ENCODE measurements at regions not wholly inside any gene's neighbourhood (a gene's known extent, or its start where the extent isn't known, plus 50 kb on each side); places are given as distances from the start of the nearest gene placed in this dataset.
"Not testable (repeated sequence)": the region's sequence is repeated elsewhere in the genome, so short reads cannot be mapped to it uniquely, and the experiment has no call there.

DNA sequence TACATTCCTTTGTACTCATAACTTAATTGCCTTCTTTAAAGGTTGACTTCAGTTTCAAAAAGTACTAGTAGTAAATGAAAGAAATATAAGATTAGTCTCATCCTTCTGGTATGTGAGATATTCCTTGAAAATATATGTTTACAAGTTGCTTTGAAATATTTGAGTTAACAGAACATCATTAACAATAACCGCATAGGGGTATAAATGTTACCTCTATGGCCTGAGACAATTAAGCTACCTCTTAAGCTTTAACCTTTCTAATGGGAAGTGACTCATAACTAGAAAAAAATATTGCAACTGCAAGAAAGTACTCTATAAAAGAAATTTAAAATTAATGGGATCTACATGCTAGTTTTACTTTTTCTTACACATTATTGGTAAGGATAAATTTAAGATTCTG is 399.0 kb downstream of the CDH10 start:
- no peaks in the 10 kb centered on the region for H3K27me3 ChIP-seq
- no peak for TF ChIP-seq POLR2A (IDR thresholded peaks at IDR 0.05)
- TF ChIP-seq, protein P1, sequence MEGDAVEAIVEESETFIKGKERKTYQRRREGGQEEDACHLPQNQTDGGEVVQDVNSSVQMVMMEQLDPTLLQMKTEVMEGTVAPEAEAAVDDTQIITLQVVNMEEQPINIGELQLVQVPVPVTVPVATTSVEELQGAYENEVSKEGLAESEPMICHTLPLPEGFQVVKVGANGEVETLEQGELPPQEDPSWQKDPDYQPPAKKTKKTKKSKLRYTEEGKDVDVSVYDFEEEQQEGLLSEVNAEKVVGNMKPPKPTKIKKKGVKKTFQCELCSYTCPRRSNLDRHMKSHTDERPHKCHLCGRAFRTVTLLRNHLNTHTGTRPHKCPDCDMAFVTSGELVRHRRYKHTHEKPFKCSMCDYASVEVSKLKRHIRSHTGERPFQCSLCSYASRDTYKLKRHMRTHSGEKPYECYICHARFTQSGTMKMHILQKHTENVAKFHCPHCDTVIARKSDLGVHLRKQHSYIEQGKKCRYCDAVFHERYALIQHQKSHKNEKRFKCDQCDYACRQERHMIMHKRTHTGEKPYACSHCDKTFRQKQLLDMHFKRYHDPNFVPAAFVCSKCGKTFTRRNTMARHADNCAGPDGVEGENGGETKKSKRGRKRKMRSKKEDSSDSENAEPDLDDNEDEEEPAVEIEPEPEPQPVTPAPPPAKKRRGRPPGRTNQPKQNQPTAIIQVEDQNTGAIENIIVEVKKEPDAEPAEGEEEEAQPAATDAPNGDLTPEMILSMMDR (IDR thresholded peaks at IDR 0.05), result no peak
- H3K27ac ChIP-seq, result no peak overlapping the region
- DNase-seq (no peak), ATAC-seq (no peak)
- no peaks in the 10 kb centered on the region for H3K9me3 ChIP-seq
- no peaks in the 10 kb centered on the region for H3K4me1 ChIP-seq
- H3K36me3 ChIP-seq, result no peaks in the 10 kb centered on the region
- intact Hi-C loops (cut with DNase I), result no loop called here
- 89 to 97% (median 93%) methylated on average over 1 of the region's 1 CpG for WGBS, 4 donors
- no peak overlapping the region for H3K4me3 ChIP-seq

DNA sequence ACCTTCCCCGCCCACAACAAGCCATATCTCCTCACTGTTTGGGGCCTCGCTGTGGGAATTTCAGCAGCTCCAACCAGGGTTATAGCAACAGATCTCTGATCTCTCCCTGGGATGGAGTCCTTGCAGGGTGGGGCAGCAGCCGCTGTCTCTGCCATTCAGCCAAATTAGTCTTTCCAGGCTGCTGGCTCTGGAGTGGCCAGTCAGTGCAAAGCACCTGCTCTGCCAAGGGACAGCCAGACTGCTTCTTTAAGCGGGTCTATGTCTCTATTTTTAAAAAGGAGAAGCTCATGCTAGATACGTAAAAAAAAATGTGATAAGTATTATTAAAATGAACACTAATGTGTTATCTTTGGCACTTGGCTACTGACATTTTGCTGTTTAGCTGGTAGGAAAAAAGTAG is 380.2 kb downstream of the CDH10 start:
- DNase-seq, result no peak
- no peak overlapping the region for H3K27ac ChIP-seq
- no peaks in the 10 kb centered on the region for H3K9me3 ChIP-seq
- 73 to 77% (median 75%) methylated on average over 5 of the region's 5 CpGs for WGBS, 4 donors
- no peaks in the 10 kb centered on the region for H3K4me1 ChIP-seq
- H3K36me3 ChIP-seq, result no peaks in the 10 kb centered on the region
- H3K4me3 ChIP-seq, result no peak overlapping the region
- no peak for ATAC-seq
- H3K27me3 ChIP-seq, result no peaks in the 10 kb centered on the region
- intact Hi-C loops (cut with DNase I), result no loop called here
- TF ChIP-seq, protein P1 (IDR thresholded peaks at IDR 0.05), result no peak
- TF ChIP-seq POLR2A (IDR thresholded peaks at IDR 0.05), result no peak

DNA sequence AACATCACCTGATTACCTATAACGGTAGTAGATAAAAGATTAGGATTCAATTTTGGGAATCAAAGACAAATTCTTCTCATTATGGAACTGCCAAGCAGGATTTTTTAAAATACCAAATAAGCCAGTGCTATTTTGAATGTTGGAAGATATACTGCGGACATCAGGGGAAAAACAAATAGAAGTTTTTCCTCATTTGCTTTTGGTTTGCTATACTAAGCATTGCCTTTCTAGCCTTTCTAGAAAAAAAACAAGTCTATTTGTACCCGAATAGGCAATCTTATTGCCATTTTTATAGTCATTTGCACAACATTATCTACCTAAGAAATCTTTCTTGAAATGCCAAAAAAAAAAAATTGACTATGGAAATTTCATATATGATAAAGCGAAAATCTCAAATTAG is 379.5 kb downstream of the CDH10 start:
- H3K4me1 ChIP-seq, result no peaks in the 10 kb centered on the region
- no peaks in the 10 kb centered on the region for H3K36me3 ChIP-seq
- ATAC-seq, result no peak
- no peak overlapping the region for H3K4me3 ChIP-seq
- TF ChIP-seq POLR2A (IDR thresholded peaks at IDR 0.05), result no peak
- TF ChIP-seq, protein P1 (IDR thresholded peaks at IDR 0.05), result no peak
- 64 to 92% (median 73%) methylated on average over 4 of the region's 4 CpGs for WGBS, 4 donors
- DNase-seq, result no peak
- intact Hi-C loops (cut with DNase I), result no loop called here
- H3K27me3 ChIP-seq, result no peaks in the 10 kb centered on the region
- no peak overlapping the region for H3K27ac ChIP-seq
- no peaks in the 10 kb centered on the region for H3K9me3 ChIP-seq

DNA sequence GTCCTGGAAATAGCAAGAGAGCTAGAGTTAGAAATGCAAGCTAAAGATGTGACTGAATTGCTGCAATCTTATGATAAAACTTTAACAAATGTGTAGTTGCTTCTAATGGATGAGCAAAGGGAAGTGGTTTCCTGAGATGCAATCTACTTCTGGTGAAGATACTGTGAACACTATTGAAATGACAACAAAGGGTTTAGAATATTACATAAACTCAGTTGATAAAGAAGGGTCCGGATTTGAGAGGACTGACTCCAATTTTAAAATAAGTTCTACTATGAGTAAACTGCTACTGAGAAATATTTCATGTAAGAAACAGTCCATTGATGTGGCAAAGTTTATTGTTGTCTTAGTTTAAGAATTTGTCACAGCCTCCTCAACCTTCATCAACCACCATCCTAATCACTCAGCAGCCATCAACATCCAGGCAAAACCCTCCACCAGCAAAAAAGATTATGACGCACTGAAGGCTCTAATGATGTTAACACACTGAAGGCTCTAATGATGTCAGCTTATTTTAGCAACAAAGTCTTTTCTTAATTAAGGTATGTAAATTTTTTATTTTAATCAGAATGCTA is 376.2 kb downstream of the CDH10 start:
- Histone ChIP-seq H3K27ac (no peak overlapping the region), H3K4me1 (no peaks in the 10 kb centered on the region), H3K36me3 (no peaks in the 10 kb centered on the region), H3K27me3 (no peaks in the 10 kb centered on the region), H3K4me3 (no peak overlapping the region), H3K9me3 (no peaks in the 10 kb centered on the region)
- no peak for ATAC-seq
- TF ChIP-seq, protein P1 (IDR thresholded peaks at IDR 0.05), result no peak
- TF ChIP-seq POLR2A (IDR thresholded peaks at IDR 0.05), result no peak
- no peak for DNase-seq
- intact Hi-C loops (cut with DNase I), result no loop called here
- WGBS, 4 donors, result 73 to 80% (median 77%) methylated on average over 2 of the region's 2 CpGs

DNA sequence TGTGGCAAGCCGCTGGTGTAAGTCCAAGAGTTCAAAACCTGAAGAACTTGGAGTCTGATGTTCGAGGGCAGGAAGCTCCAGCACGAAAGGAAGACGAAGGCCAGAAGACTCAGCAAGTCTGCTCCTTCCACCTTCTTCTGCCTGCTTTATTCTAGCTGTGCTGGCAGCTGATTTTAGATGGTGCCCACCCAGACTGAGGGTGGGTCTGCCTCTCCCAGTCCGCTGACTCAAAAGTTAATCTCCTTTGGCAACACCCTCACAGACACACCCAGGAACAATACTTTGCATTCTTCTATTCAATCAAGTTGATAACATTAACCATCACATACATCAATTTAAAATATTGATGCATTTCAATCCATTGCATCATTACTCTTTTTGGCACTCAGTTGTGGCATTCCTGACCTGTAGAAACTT is 373.1 kb downstream of the CDH10 start:
- H3K36me3 ChIP-seq; DNase-seq; ATAC-seq; H3K27ac ChIP-seq; intact Hi-C loops (cut with DNase I); H3K4me1 ChIP-seq; H3K4me3 ChIP-seq; H3K27me3 ChIP-seq; H3K9me3 ChIP-seq: not testable (repeated sequence)
- 80 to 89% (median 83%) methylated on average over 5 of the region's 5 CpGs for WGBS, 4 donors

Measured in heart left ventricle (tissue), 16 donors.